PC-3 (cell line): ENCODE measurements at regions not wholly inside any gene's neighbourhood (a gene's known extent, or its start where the extent isn't known, plus 50 kb on each side); places are given as distances from the start of the nearest gene placed in this dataset.

ENCODE experiments used
- ATAC-seq: fragments of 200-7000 bp; cut with Tn5 transposase; 2 replicates; pipeline ENCODE4 v1.9.1; 2020; ENCODE audit warnings: mild to moderate bottlenecking, moderate library complexity
- BruUV-seq: library from RNA; stranded (reverse); fragments of 400-500 nt; replicated peaks from 2 replicates; lab custom pipeline; 2021; lab: Mats Ljungman, UMichigan
- CTCF ChIA-PET: fragments of 300-600 bp; sonication (Branson Sonifier 250); formaldehyde crosslinking; loops from one replicate; lab custom pipeline; 2022; ENCODE audit warnings: antibody characterized with exemption; lab: Charles Lee
- POLR2A ChIA-PET: fragments of 300-600 bp; sonication (Branson Sonifier 250); formaldehyde crosslinking; loops from one replicate; lab custom pipeline; 2022; ENCODE audit warnings: antibody characterized with exemption; ENCODE audit not compliant: unreplicated experiment; lab: Charles Lee
- DNase-seq: peaks from one replicate; pipeline ENCODE4 v3.0.0-alpha.2; 2015
- H2AFZ ChIP-seq: fragments of 300-600 bp; sonication (generic); 2 replicates; pipeline ENCODE4 v1.6.0; 2016; ENCODE audit warnings: antibody characterized with exemption, low read length
- H3F3A ChIP-seq: fragments of 300-600 bp; sonication (generic); one replicate; pipeline ENCODE4 v1.6.0; 2017; ENCODE audit warnings: antibody characterized with exemption, low read length, control low read depth, mild to moderate bottlenecking; ENCODE audit not compliant: unreplicated experiment
- H3K27ac ChIP-seq: fragments of 300-600 bp; sonication (generic); 2 replicates; pipeline ENCODE4 v1.5.1; 2016; ENCODE audit warnings: mild to moderate bottlenecking, low read length
- H3K27me3 ChIP-seq: fragments of 300-600 bp; sonication (generic); 2 replicates; pipeline ENCODE4 v1.6.1; 2016; ENCODE audit warnings: low read length, mixed read lengths
- H3K36me3 ChIP-seq: fragments of 300-600 bp; sonication (generic); 2 replicates; pipeline ENCODE4 v1.6.1; 2016; ENCODE audit warnings: low read depth, mixed run types, low read length, mixed read lengths
- H3K4me1 ChIP-seq: fragments of 300-600 bp; sonication (generic); 2 replicates; pipeline ENCODE4 v1.5.1; 2016; ENCODE audit warnings: low read length; ENCODE audit not compliant: insufficient read depth
- H3K4me2 ChIP-seq: fragments of 300-600 bp; sonication (generic); 2 replicates; pipeline ENCODE4 v1.6.0; 2016; ENCODE audit warnings: low read length
- H3K4me3 ChIP-seq: fragments of 300-600 bp; sonication (generic); 2 replicates; pipeline ENCODE4 v1.5.1; 2016; ENCODE audit warnings: mild to moderate bottlenecking, low read length, mixed read lengths
- H3K79me2 ChIP-seq: fragments of 300-600 bp; sonication (generic); 2 replicates; pipeline ENCODE4 v1.6.1; 2017; ENCODE audit warnings: low read length, mixed read lengths
- H3K9ac ChIP-seq: fragments of 300-600 bp; sonication (generic); 2 replicates; pipeline ENCODE4 v1.6.0; 2016; ENCODE audit warnings: mild to moderate bottlenecking, low read length
- H3K9me2 ChIP-seq: fragments of 300-600 bp; sonication (generic); replicated peaks from 2 replicates; pipeline ENCODE4 v1.6.1; 2016; ENCODE audit warnings: mixed run types, low read length, mixed read lengths
- H3K9me3 ChIP-seq: fragments of 300-600 bp; sonication (generic); 2 replicates; pipeline ENCODE4 v1.6.1; 2016; ENCODE audit warnings: low read length, mixed read lengths
- H4K20me1 ChIP-seq: fragments of 300-600 bp; sonication (generic); 2 replicates; pipeline ENCODE4 v1.6.1; 2016; ENCODE audit warnings: low read length, mixed read lengths
- CTCF ChIP-seq: fragments of 300-600 bp; sonication (generic); conservative IDR thresholded peaks from 2 replicates; pipeline ENCODE4 v1.5.1; 2017; ENCODE audit warnings: antibody characterized with exemption, low read depth, mild to moderate bottlenecking, low read length
- EZH2 ChIP-seq: fragments of 300-600 bp; sonication (generic); IDR thresholded peaks from one replicate; pipeline ENCODE4 v1.6.1; 2017; ENCODE audit warnings: antibody characterized with exemption, mild to moderate bottlenecking, low read length; ENCODE audit not compliant: unreplicated experiment
- EZH2phosphoT487 ChIP-seq: fragments of 300-600 bp; sonication (generic); IDR thresholded peaks from 2 replicates; pipeline ENCODE4 v1.6.1; 2018; ENCODE audit warnings: mild to moderate bottlenecking, antibody characterized with exemption, low read length, borderline replicate concordance
- intact Hi-C: fragments of 100-400 bp; cut with micrococcal nuclease; formaldehyde crosslinking; loops from 2 replicates; pipeline ENCODE4 v1.9.0; 2023

- ATAC-seq (no peak), DNase-seq (no peak)
- Histone ChIP-seq H3K36me3 (no peaks in the 10 kb centered on the region), H2AFZ (no peak overlapping the region), H3K9ac (no peak overlapping the region), H3K9me3 (no peaks in the 10 kb centered on the region), H3K4me2 (no peak overlapping the region), H3K4me3 (no peak overlapping the region), H3K4me1 (peaks cover 38% of the 10 kb centered on the region), H3K9me2 (no peaks in the 10 kb centered on the region), H4K20me1 (no peaks in the 10 kb centered on the region), H3K79me2 (no peaks in the 10 kb centered on the region), H3F3A (no peaks in the 10 kb centered on the region), H3K27me3 (no peaks in the 10 kb centered on the region), H3K27ac (no peak overlapping the region)
- ChIA-PET CTCF (no interaction called here), POLR2A (no interaction called here)
- intact Hi-C loops, result loop anchor here (5.0 kb wide), 2 partner anchors 33 to 78 kb away; no protein-coding TSS in a partner anchor
- TF ChIP-seq EZH2 (no peak), CTCF (no peak), EZH2phosphoT487 (no peak)
- no TSS peak for BruUV-seq
Observed at GRCh38 chr3:152155246-152156020, 113.3 kb upstream of the MBNL1 start.

GRCh38 chr3:152156880-152157279 lies 111.8 kb upstream of the MBNL1 start:
- H3K9ac ChIP-seq, result no peak overlapping the region
- TF ChIP-seq CTCF, result no peak
- H3F3A ChIP-seq, result no peaks in the 10 kb centered on the region
- no peak for DNase-seq
- POLR2A ChIA-PET, result no interaction called here
- BruUV-seq, result no TSS peak
- intact Hi-C loops, result loop anchor here (5.0 kb wide), 2 partner anchors 35 to 80 kb away; no protein-coding TSS in a partner anchor
- no peaks in the 10 kb centered on the region for H3K36me3 ChIP-seq
- no peak overlapping the region; the same call in 1 of the 2 replicates for H2AFZ ChIP-seq
- no peak overlapping the region for H3K4me2 ChIP-seq
- H3K27ac ChIP-seq, result no peak overlapping the region
- H4K20me1 ChIP-seq, result no peaks in the 10 kb centered on the region
- H3K79me2 ChIP-seq, result no peaks in the 10 kb centered on the region
- no peak overlapping the region for H3K4me3 ChIP-seq
- H3K9me3 ChIP-seq, result no peaks in the 10 kb centered on the region
- H3K9me2 ChIP-seq, result no peaks in the 10 kb centered on the region
- H3K27me3 ChIP-seq, result no peaks in the 10 kb centered on the region
- no peak for ATAC-seq
- peaks cover 24% of the 10 kb centered on the region for H3K4me1 ChIP-seq
- CTCF ChIA-PET, result no interaction called here

- H3K79me2 ChIP-seq, result no peaks in the 10 kb centered on the region
- no peaks in the 10 kb centered on the region for H3F3A ChIP-seq
- CTCF ChIA-PET, result no interaction called here
- no peak overlapping the region for H3K9ac ChIP-seq
- H3K4me1 ChIP-seq, result peaks cover 23% of the 10 kb centered on the region
- TF ChIP-seq EZH2 (no peak), CTCF (no peak), EZH2phosphoT487 (no peak)
- POLR2A ChIA-PET, result no interaction called here
- H3K27ac ChIP-seq, result no peak overlapping the region
- no peak overlapping the region for H3K4me3 ChIP-seq
- no peaks in the 10 kb centered on the region for H3K36me3 ChIP-seq
- BruUV-seq, result no TSS peak
- H3K4me2 ChIP-seq, result no peak overlapping the region
- no peaks in the 10 kb centered on the region for H3K9me3 ChIP-seq
- H4K20me1 ChIP-seq, result no peaks in the 10 kb centered on the region
- peak overlapping the region; percentile 20; the same call in 1 of the 2 replicates for H2AFZ ChIP-seq
- intact Hi-C loops, result loop anchor here (5.0 kb wide), 2 partner anchors 35 to 80 kb away; no protein-coding TSS in a partner anchor
- DNase-seq, result no peak
- H3K27me3 ChIP-seq, result no peaks in the 10 kb centered on the region
- no peak for ATAC-seq
- H3K9me2 ChIP-seq, result no peaks in the 10 kb centered on the region
Observed at GRCh38 chr3:152157337-152157736, 111.4 kb upstream of the MBNL1 start.
